GF-D8 (cell line): ENCODE measurements at regions not wholly inside any gene's neighbourhood (a gene's known extent, or its start where the extent isn't known, plus 50 kb on each side); places are given as distances from the start of the nearest gene placed in this dataset.
"Not testable (repeated sequence)": the region's sequence is repeated elsewhere in the genome, so short reads cannot be mapped to it uniquely, and the experiment has no call there.

Experiments
- DNase-seq: peaks from one replicate; lab custom pipeline; 2025; lab: John Stamatoyannopoulos, UW

GRCh38 chr4:181870326-181870725 lies 372.9 kb upstream of the TENM3 start:
- DNase-seq, result no peak

GRCh38 chr4:181874602-181875001 lies 368.6 kb upstream of the TENM3 start:
- DNase-seq, result no peak

- no peak for DNase-seq
Observed at GRCh38 chr4:181877329-181877848, 365.8 kb upstream of the TENM3 start.

- no peak for DNase-seq
Observed at GRCh38 chr4:181890031-181890430, 353.2 kb upstream of the TENM3 start.

GRCh38 chr4:181890911-181891310 lies 352.3 kb upstream of the TENM3 start:
- DNase-seq, result no peak

- DNase-seq, result no peak
Observed at GRCh38 chr4:181896614-181897013, 346.6 kb upstream of the TENM3 start.

- no peak for DNase-seq
Observed at GRCh38 chr4:181897935-181898334, 345.3 kb upstream of the TENM3 start.

- not testable (repeated sequence) for DNase-seq
Observed at GRCh38 chr4:181902404-181902803, 340.8 kb upstream of the TENM3 start.

- DNase-seq, result no peak
Observed at GRCh38 chr4:181905708-181906107, 337.5 kb upstream of the TENM3 start.

GRCh38 chr4:181908168-181908567 lies 335.0 kb upstream of the TENM3 start:
- DNase-seq, result no peak

- no peak for DNase-seq
Observed at GRCh38 chr4:181909368-181909767, 333.8 kb upstream of the TENM3 start.

GRCh38 chr4:181911420-181911819 lies 331.8 kb upstream of the TENM3 start:
- no peak for DNase-seq

- no peak for DNase-seq
Observed at GRCh38 chr4:181933471-181933870, 309.7 kb upstream of the TENM3 start.

GRCh38 chr4:181938631-181939030 lies 304.6 kb upstream of the TENM3 start:
- no peak for DNase-seq

- no peak for DNase-seq
Observed at GRCh38 chr4:181939199-181939945, 303.8 kb upstream of the TENM3 start.

GRCh38 chr4:181944527-181944926 lies 298.7 kb upstream of the TENM3 start:
- DNase-seq, result no peak

GRCh38 chr4:181946902-181947301 lies 296.3 kb upstream of the TENM3 start:
- DNase-seq, result no peak

GRCh38 chr4:181948839-181949382 lies 294.3 kb upstream of the TENM3 start:
- no peak for DNase-seq

- DNase-seq, result no peak
Observed at GRCh38 chr4:181949704-181950312, 293.4 kb upstream of the TENM3 start.

GRCh38 chr4:181950372-181951127 lies 292.7 kb upstream of the TENM3 start:
- no peak for DNase-seq

- DNase-seq, result no peak
Observed at GRCh38 chr4:181951265-181951664, 291.9 kb upstream of the TENM3 start.

- no peak for DNase-seq
Observed at GRCh38 chr4:181952478-181952877, 290.7 kb upstream of the TENM3 start.

GRCh38 chr4:181956512-181956911 lies 286.7 kb upstream of the TENM3 start:
- DNase-seq, result no peak
